HuH-7 (cell line): ENCODE measurements at regions not wholly inside any gene's neighbourhood (a gene's known extent, or its start where the extent isn't known, plus 50 kb on each side); places are given as distances from the start of the nearest gene placed in this dataset.

ENCODE experiments used
- DNase-seq: peaks from one replicate; pipeline ENCODE4 v3.0.0; 2011; ENCODE audit warnings: low spot score

- DNase-seq: no peak
Observed at GRCh38 chr20:12371990-12372389, 454.3 kb downstream of the BTBD3 start.

- DNase-seq: no peak
Observed at GRCh38 chr20:12372557-12372956, 454.9 kb downstream of the BTBD3 start.

GRCh38 chr20:12375967-12376366 lies 458.3 kb downstream of the BTBD3 start:
- no peak for DNase-seq

GRCh38 chr20:12383821-12384220 lies 466.1 kb downstream of the BTBD3 start:
- DNase-seq: no peak

GRCh38 chr20:12386821-12387220 lies 469.1 kb downstream of the BTBD3 start:
- no peak for DNase-seq

- no peak for DNase-seq
Observed at GRCh38 chr20:12391099-12391498, 473.4 kb downstream of the BTBD3 start.

- peak; percentile 11 for DNase-seq
Observed at GRCh38 chr20:12394786-12395185, 477.1 kb downstream of the BTBD3 start.

GRCh38 chr20:12395353-12395752 lies 477.7 kb downstream of the BTBD3 start:
- no peak for DNase-seq

GRCh38 chr20:12395760-12396159 lies 478.1 kb downstream of the BTBD3 start:
- DNase-seq: no peak

GRCh38 chr20:12399110-12399836 lies 481.6 kb downstream of the BTBD3 start:
- no peak for DNase-seq

GRCh38 chr20:12404941-12405340 lies 487.2 kb downstream of the BTBD3 start:
- DNase-seq: no peak

GRCh38 chr20:12406978-12407377 lies 489.3 kb downstream of the BTBD3 start:
- no peak for DNase-seq

- no peak for DNase-seq
Observed at GRCh38 chr20:12409501-12409900, 491.8 kb downstream of the BTBD3 start.

GRCh38 chr20:12410783-12411182 lies 493.1 kb downstream of the BTBD3 start:
- DNase-seq: no peak

- no peak for DNase-seq
Observed at GRCh38 chr20:12411246-12411940, 493.7 kb downstream of the BTBD3 start.

- DNase-seq: no peak
Observed at GRCh38 chr20:12413116-12413515, 495.4 kb downstream of the BTBD3 start.

GRCh38 chr20:12414446-12415274 lies 497.0 kb downstream of the BTBD3 start:
- DNase-seq: no peak

GRCh38 chr20:12416281-12416680 lies 498.6 kb downstream of the BTBD3 start:
- no peak for DNase-seq

GRCh38 chr20:12433724-12434123 lies 516.0 kb downstream of the BTBD3 start:
- DNase-seq: no peak

GRCh38 chr20:12434672-12435071 lies 517.0 kb downstream of the BTBD3 start:
- DNase-seq: no peak

- DNase-seq: no peak
Observed at GRCh38 chr20:12435268-12435667, 517.6 kb downstream of the BTBD3 start.

- no peak for DNase-seq
Observed at GRCh38 chr20:12453711-12454110, 536.0 kb downstream of the BTBD3 start.

GRCh38 chr20:12455148-12455547 lies 537.5 kb downstream of the BTBD3 start:
- DNase-seq: no peak
